GM10266 (cell line): ENCODE measurements at regions not wholly inside any gene's neighbourhood (a gene's known extent, or its start where the extent isn't known, plus 50 kb on each side); places are given as distances from the start of the nearest gene placed in this dataset.

Experiments
- DNase-seq: peaks from one replicate; pipeline ENCODE4 v3.0.0; 2012; ENCODE audit errors: extremely low spot score
- CTCF ChIP-seq: IDR thresholded peaks from 2 replicates; pipeline ENCODE4 v1.5.1; 2012; ENCODE audit warnings: mild to moderate bottlenecking, low read depth; ENCODE audit not compliant: control insufficient read depth, insufficient read depth; ENCODE audit errors: missing control alignments

GRCh38 chr16:35314298-35314697, 1854.9 kb downstream of the TP53TG3F start:
- TF ChIP-seq CTCF = no peak
- DNase-seq = no peak

GRCh38 chr16:35319536-35320192, 1860.3 kb downstream of the TP53TG3F start:
- no peak for DNase-seq
- no peak for TF ChIP-seq CTCF

GRCh38 chr16:35325936-35326335, 1866.5 kb downstream of the TP53TG3F start:
- DNase-seq = no peak
- no peak for TF ChIP-seq CTCF

- no peak for DNase-seq
- TF ChIP-seq CTCF = no peak
Observed at GRCh38 chr16:35339337-35339736, 1879.9 kb downstream of the TP53TG3F start.

GRCh38 chr16:35342012-35342411, 1882.6 kb downstream of the TP53TG3F start:
- no peak for TF ChIP-seq CTCF
- DNase-seq = no peak

GRCh38 chr16:35344012-35344762, 1884.8 kb downstream of the TP53TG3F start:
- DNase-seq = no peak
- no peak for TF ChIP-seq CTCF

- no peak for TF ChIP-seq CTCF
- no peak for DNase-seq
Observed at GRCh38 chr16:35352431-35352830, 1893.0 kb downstream of the TP53TG3F start.
